Transverse colon (tissue), 4 donors: ENCODE measurements at regions not wholly inside any gene's neighbourhood (a gene's known extent, or its start where the extent isn't known, plus 50 kb on each side); places are given as distances from the start of the nearest gene placed in this dataset.

ENCODE experiments used
- DNase-seq: peaks from one replicate; pipeline ENCODE4 v3.0.0-alpha.2; 2019
- H3K27ac ChIP-seq, 4 donors: fragments of 200-600 bp; sonication (generic); 2 replicates each; pipeline ENCODE4 v1.5.1; 2016 to 2018; ENCODE audit warnings: inconsistent platforms in 4 of 4
- H3K27me3 ChIP-seq: fragments of 200-600 bp; sonication (generic); 2 replicates; pipeline ENCODE4 v1.5.1; 2017; ENCODE audit warnings: inconsistent platforms
- H3K36me3 ChIP-seq, 4 donors: fragments of 200-600 bp; sonication (generic); 2 replicates each; pipeline ENCODE4 v1.5.1; 2017 to 2019; ENCODE audit warnings: inconsistent platforms in 4 of 4
- H3K4me1 ChIP-seq, 4 donors: fragments of 200-600 bp; sonication (generic); 2 replicates each; pipeline ENCODE4 v1.5.1; 2017 to 2020; ENCODE audit warnings: inconsistent platforms in 4 of 4
- H3K4me3 ChIP-seq, 4 donors: fragments of 200-600 bp; sonication (generic); 1 replicate in 1 of 4; 2 replicates in 3 of 4; pipeline versions ENCODE4 v1.5.1 to v1.6.1; 2017 to 2019; ENCODE audit warnings: inconsistent platforms in 4 of 4
- H3K9me3 ChIP-seq, 2 donors: fragments of 200-600 bp; sonication (generic); 2 replicates each; pipeline ENCODE4 v1.5.1; 2017 to 2019; ENCODE audit warnings: inconsistent platforms in 2 of 2
- CTCF ChIP-seq, 5 experiments: fragments of 200-600 bp in 3 of 5; fragments of 450-650 bp in 2 of 5; sonication (generic) in 3 of 5; IDR thresholded peaks; 1 replicate in 2 of 5; 2 replicates in 3 of 5; pipeline ENCODE4 v1.5.1; 2016 to 2017; ENCODE audit warnings: antibody characterized with exemption in 5 of 5, inconsistent platforms in 3 of 5, mild to moderate bottlenecking in 2 of 5, moderate library complexity in 1 of 5
- EP300 ChIP-seq: sonication (generic); formaldehyde crosslinking; IDR thresholded peaks from one replicate; pipeline ENCODE4 v1.6.1; 2017; ENCODE audit warnings: antibody characterized with exemption, low read depth
- POLR2A ChIP-seq: fragments of 450-650 bp; IDR thresholded peaks from one replicate; pipeline ENCODE4 v1.6.1; 2016; ENCODE audit warnings: antibody characterized with exemption, mild to moderate bottlenecking, moderate library complexity
- POLR2AphosphoS5 ChIP-seq, 3 donors: sonication (generic); formaldehyde crosslinking; IDR thresholded peaks; one replicate each; pipeline ENCODE4 v1.6.1; 2016; ENCODE audit warnings: antibody characterized with exemption in 3 of 3
- WGBS, 2 donors: methylation state at CpG; one replicate each; pipeline ENCODE4 v1.1.5; 2018; ENCODE audit warnings: low coverage in 1 of 2; 5-methylcytosine and 5-hydroxymethylcytosine counted together
- in situ Hi-C, 4 donors: fragments of 200-750 bp; cut with MboI; loops; one replicate each; pipeline versions ENCODE4 v1.15.0 to v1.15.1; 2017; ENCODE audit warnings: low sequenced_read_pairs in 3 of 4, low pct_ligation_motif_present in 1 of 4, low pct_unique_long_range_greater_than_20kb in 1 of 4
- intact Hi-C: fragments of 100-400 bp; cut with DNase I; formaldehyde crosslinking; loops from one replicate; pipeline ENCODE4 v1.15.1; 2023; ENCODE audit warnings: low total_unique reads

DNA sequence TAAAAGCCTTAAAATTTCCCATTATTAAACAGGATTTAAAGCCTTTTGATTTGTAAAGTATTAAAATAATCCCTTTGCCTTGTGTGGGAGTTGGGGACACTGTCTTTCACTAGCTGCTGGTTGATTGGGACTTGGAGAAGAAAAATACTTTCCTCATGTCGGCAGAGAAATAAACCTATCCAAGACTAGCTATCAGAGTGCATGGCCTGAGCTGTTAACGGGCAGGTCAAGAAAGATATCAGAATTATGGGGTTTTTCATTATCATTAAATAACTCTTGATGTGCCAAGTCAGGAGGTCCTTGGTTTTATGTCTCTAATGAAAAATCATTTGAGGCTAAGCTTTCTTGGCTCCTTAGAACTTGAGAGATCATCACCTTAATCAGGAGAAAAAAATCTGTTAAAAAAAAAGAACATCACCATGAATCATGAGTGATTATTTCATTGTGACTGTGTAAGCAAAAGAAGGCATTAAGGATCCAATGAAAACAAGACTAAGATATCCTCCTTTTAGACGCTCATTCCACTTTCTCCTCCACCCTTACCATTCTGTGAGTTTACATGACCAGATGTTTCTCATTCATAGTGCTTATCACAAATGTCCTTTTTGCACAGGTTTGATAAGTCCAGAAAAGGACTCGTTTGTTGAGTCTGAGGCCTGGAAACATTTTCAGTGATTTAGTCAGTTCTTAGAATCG is 140.4 kb upstream of the EGFLAM start:
- no peaks in the 10 kb centered on the region for H3K4me1 ChIP-seq
- TF ChIP-seq POLR2AphosphoS5 (IDR thresholded peaks at IDR 0.05) (no peak), POLR2A (no peak), EP300 (no peak), CTCF (IDR thresholded peaks at IDR 0.05) (no peak)
- H3K27ac ChIP-seq, result no peak overlapping the region
- in situ Hi-C loops (no loop called here), intact Hi-C loops (no loop called here)
- DNase-seq, result no peak
- no peaks in the 10 kb centered on the region for H3K36me3 ChIP-seq
- 58 to 81% methylated on average over 5 of the region's 5 CpGs for WGBS, 2 donors
- no peaks in the 10 kb centered on the region for H3K9me3 ChIP-seq
- H3K4me3 ChIP-seq, result no peak overlapping the region
- H3K27me3 ChIP-seq, result no peaks in the 10 kb centered on the region

- H3K36me3 ChIP-seq, result no peaks in the 10 kb centered on the region
- no peak for TF ChIP-seq CTCF (IDR thresholded peaks at IDR 0.05)
- no peak for TF ChIP-seq POLR2AphosphoS5 (IDR thresholded peaks at IDR 0.05)
- no peak for TF ChIP-seq POLR2A
- no peak for TF ChIP-seq EP300
- intact Hi-C loops (no loop called here), in situ Hi-C loops (no loop called here)
- H3K4me1 ChIP-seq, result no peaks in the 10 kb centered on the region
- H3K27me3 ChIP-seq, result no peaks in the 10 kb centered on the region
- no peak overlapping the region for H3K4me3 ChIP-seq
- WGBS, 2 donors, result 25 to 30% methylated on average over 1 to 2 of the region's 2 CpGs
- H3K9me3 ChIP-seq, result no peaks in the 10 kb centered on the region
- DNase-seq, result no peak
- H3K27ac ChIP-seq, result no peak overlapping the region
Observed at GRCh38 chr5:38115318-38115827, 143.0 kb upstream of the EGFLAM start.

GRCh38 chr5:38113880-38114279 is 144.5 kb upstream of the EGFLAM start:
- H3K27ac ChIP-seq, result no peak overlapping the region
- in situ Hi-C loops (no loop called here), intact Hi-C loops (no loop called here)
- H3K4me1 ChIP-seq, result no peaks in the 10 kb centered on the region
- H3K4me3 ChIP-seq, result no peak overlapping the region
- WGBS, 2 donors, result 67 to 100% methylated on average over 1 of the region's 1 CpG
- no peak for DNase-seq
- no peaks in the 10 kb centered on the region for H3K36me3 ChIP-seq
- H3K27me3 ChIP-seq, result no peaks in the 10 kb centered on the region
- TF ChIP-seq POLR2AphosphoS5 (IDR thresholded peaks at IDR 0.05), result no peak
- TF ChIP-seq CTCF (IDR thresholded peaks at IDR 0.05), result no peak
- TF ChIP-seq POLR2A, result no peak
- TF ChIP-seq EP300, result no peak
- no peaks in the 10 kb centered on the region for H3K9me3 ChIP-seq

DNA sequence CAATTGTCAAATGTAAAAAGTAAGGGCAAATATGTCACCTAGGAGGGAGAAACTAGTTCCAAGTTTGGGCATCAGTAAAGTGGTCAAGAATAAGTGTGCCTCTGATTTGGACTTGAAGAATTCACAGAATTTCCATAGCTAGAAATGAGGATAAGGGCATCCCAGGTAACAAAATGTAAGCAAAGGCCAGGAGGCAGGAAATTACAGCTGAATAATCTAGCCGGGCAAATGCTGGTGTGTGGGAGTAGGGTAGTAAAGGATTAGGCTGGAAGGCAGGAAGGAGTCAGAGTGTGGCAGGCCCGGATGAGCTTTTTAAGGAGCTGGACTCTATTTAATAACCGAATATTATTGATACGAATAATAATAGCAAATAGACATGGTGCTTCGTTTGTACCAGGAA is 144.9 kb upstream of the EGFLAM start:
- no peak overlapping the region for H3K4me3 ChIP-seq
- no peak for DNase-seq
- no peaks in the 10 kb centered on the region for H3K27me3 ChIP-seq
- no peak overlapping the region for H3K27ac ChIP-seq
- in situ Hi-C loops, result no loop called here
- WGBS, 2 donors, result 80 to 88% methylated on average over 5 of the region's 5 CpGs
- no peaks in the 10 kb centered on the region for H3K9me3 ChIP-seq
- TF ChIP-seq EP300 (no peak), POLR2AphosphoS5 (IDR thresholded peaks at IDR 0.05) (no peak), CTCF (IDR thresholded peaks at IDR 0.05) (no peak), POLR2A (no peak)
- intact Hi-C loops, result no loop called here
- H3K36me3 ChIP-seq, result no peaks in the 10 kb centered on the region
- no peaks in the 10 kb centered on the region for H3K4me1 ChIP-seq
